SK-N-SH treated with all-trans-retinoic acid at 6 μM for 48 hours (cell line): ENCODE measurements at regions not wholly inside any gene's neighbourhood (a gene's known extent, or its start where the extent isn't known, plus 50 kb on each side); places are given as distances from the start of the nearest gene placed in this dataset.

Source experiments
- ATAC-seq: fragments of 200-7000 bp; cut with Tn5 transposase; 3 replicates; pipeline ENCODE4 v1.9.1; 2020; ENCODE audit warnings: mild to moderate bottlenecking, moderate library complexity
- ARNTL ChIP-seq: fragments of 450-650 bp; formaldehyde crosslinking; IDR thresholded peaks from 2 replicates; pipeline ENCODE4 v1.5.0; 2020; ENCODE audit warnings: low read depth, mild to moderate bottlenecking, moderate library complexity, borderline replicate concordance
- BACH2 ChIP-seq: fragments of 250-450 bp; sonication (Bioruptor Pico); IDR thresholded peaks from 2 replicates; pipeline ENCODE4 v1.9.0; 2021; ENCODE audit warnings: mild to moderate bottlenecking, borderline replicate concordance
- CSDC2 ChIP-seq: fragments of 250-450 bp; sonication (Bioruptor Pico); IDR thresholded peaks from 2 replicates; pipeline ENCODE4 v1.5.0; 2020; ENCODE audit warnings: mild to moderate bottlenecking, moderate library complexity
- GLIS3 ChIP-seq: fragments of 250-450 bp; sonication (Bioruptor Pico); IDR thresholded peaks from 2 replicates; pipeline ENCODE4 v1.5.0; 2020; ENCODE audit warnings: mild to moderate bottlenecking, moderate library complexity
- ISL1 ChIP-seq: fragments of 250-450 bp; sonication (Bioruptor Pico); IDR thresholded peaks from 2 replicates; pipeline ENCODE4 v2.1.2; 2022; ENCODE audit warnings: mild to moderate bottlenecking, moderate library complexity
- OSR1 ChIP-seq: fragments of 250-450 bp; sonication (Bioruptor Pico); IDR thresholded peaks from 2 replicates; pipeline ENCODE4 v1.8.0; 2022; ENCODE audit warnings: moderate library complexity, mild to moderate bottlenecking, inconsistent platforms
- RARB ChIP-seq: fragments of 250-450 bp; sonication (Bioruptor Pico); IDR thresholded peaks from 2 replicates; pipeline ENCODE4 v1.8.0; 2021; ENCODE audit warnings: mild to moderate bottlenecking, moderate library complexity
- SNAI2 ChIP-seq: fragments of 250-450 bp; sonication (Bioruptor Pico); IDR thresholded peaks from 2 replicates; pipeline ENCODE4 v1.5.0; 2020; ENCODE audit warnings: mild to moderate bottlenecking, moderate library complexity
- TCF4 ChIP-seq: fragments of 250-450 bp; sonication (Bioruptor Pico); IDR thresholded peaks from 2 replicates; pipeline ENCODE4 v1.8.0; 2021; ENCODE audit warnings: mild to moderate bottlenecking, moderate library complexity, borderline replicate concordance
- TOX ChIP-seq: fragments of 250-450 bp; sonication (Bioruptor Pico); IDR thresholded peaks from 2 replicates; pipeline ENCODE4 v1.8.0; 2021; ENCODE audit warnings: mild to moderate bottlenecking, moderate library complexity, borderline replicate concordance
- ZC3H10 ChIP-seq: fragments of 250-450 bp; sonication (Bioruptor Pico); IDR thresholded peaks from 2 replicates; pipeline ENCODE4 v1.5.1; 2021; ENCODE audit warnings: mild to moderate bottlenecking, moderate library complexity
- ZFP3 ChIP-seq: fragments of 250-450 bp; sonication (Bioruptor Pico); IDR thresholded peaks from 2 replicates; pipeline ENCODE4 v1.5.0; 2020; ENCODE audit warnings: mild to moderate bottlenecking, moderate library complexity
- ZFP30 ChIP-seq: fragments of 450-650 bp; formaldehyde crosslinking; IDR thresholded peaks from 2 replicates; pipeline ENCODE4 v1.5.0; 2022; ENCODE audit warnings: mild to moderate bottlenecking, moderate library complexity
- ZNF565 ChIP-seq: fragments of 450-650 bp; formaldehyde crosslinking; conservative IDR thresholded peaks from 2 replicates; pipeline ENCODE4 v1.5.0; 2020; ENCODE audit warnings: low read depth, mild to moderate bottlenecking, moderate library complexity
- ZNF70 ChIP-seq: fragments of 450-650 bp; formaldehyde crosslinking; IDR thresholded peaks from 2 replicates; pipeline ENCODE4 v1.5.0; 2020; ENCODE audit warnings: mild to moderate bottlenecking, moderate library complexity
- ZNF8 ChIP-seq: fragments of 450-650 bp; formaldehyde crosslinking; IDR thresholded peaks from 2 replicates; pipeline ENCODE4 v1.5.0; 2020; ENCODE audit warnings: mild to moderate bottlenecking, moderate library complexity
- TF ChIP-seq, protein P1 (sequence below): fragments of 250-450 bp; sonication (Bioruptor Pico); IDR thresholded peaks from 2 replicates; pipeline ENCODE4 v1.5.0; 2020; ENCODE audit warnings: mild to moderate bottlenecking, moderate library complexity
- TF ChIP-seq, protein P2 (sequence below): fragments of 250-450 bp; sonication (Bioruptor Pico); IDR thresholded peaks from 2 replicates; pipeline ENCODE4 v1.8.0; 2020; ENCODE audit warnings: mild to moderate bottlenecking, moderate library complexity, borderline replicate concordance
- TF ChIP-seq, protein P3 (sequence below): fragments of 250-450 bp; sonication (Bioruptor Pico); IDR thresholded peaks from 2 replicates; pipeline ENCODE4 v1.5.1; 2020; ENCODE audit warnings: low read depth, mild to moderate bottlenecking, moderate library complexity
- TF ChIP-seq, protein P4 (sequence below): fragments of 250-450 bp; sonication (Bioruptor Pico); IDR thresholded peaks from 2 replicates; pipeline ENCODE4 v1.8.0; 2021; ENCODE audit warnings: low read depth, mild to moderate bottlenecking, moderate library complexity, borderline replicate concordance

DNA sequence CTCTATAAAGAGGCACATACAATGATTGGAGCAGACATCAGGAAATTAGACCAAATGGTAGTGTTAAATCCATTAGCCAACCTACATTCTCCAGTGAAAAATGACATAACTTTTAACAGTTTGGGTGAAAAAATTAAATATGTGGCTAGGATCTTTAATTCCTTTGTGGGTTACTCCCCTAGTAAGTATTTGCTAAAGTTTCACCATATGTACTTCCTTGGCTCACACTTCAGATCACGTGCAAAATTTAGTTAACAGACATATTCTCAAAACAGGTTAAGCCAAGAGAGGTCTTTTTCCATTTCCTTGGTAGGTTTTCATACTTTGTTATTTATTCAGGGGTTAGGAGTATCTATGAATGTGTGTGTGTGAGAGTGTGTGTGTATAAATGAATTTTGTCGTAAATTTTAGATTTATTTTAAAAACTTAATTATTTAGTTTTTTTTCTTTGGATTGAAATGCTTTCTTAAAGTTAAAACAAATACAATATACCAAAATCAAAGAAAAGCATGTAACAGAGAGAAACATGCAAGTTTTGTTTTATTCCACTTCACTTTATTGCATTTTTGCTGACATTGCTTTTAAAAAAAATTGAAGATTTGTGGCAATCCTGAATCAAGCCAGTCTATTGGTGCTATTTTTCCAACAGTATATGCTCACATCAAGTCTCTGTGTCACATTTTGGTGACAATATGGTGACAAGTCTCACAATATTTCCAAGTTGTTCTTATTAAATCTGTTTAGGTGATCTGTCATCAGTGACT, 258.7 kb downstream of the FLRT2 start:
- TF ChIP-seq, protein P1, sequence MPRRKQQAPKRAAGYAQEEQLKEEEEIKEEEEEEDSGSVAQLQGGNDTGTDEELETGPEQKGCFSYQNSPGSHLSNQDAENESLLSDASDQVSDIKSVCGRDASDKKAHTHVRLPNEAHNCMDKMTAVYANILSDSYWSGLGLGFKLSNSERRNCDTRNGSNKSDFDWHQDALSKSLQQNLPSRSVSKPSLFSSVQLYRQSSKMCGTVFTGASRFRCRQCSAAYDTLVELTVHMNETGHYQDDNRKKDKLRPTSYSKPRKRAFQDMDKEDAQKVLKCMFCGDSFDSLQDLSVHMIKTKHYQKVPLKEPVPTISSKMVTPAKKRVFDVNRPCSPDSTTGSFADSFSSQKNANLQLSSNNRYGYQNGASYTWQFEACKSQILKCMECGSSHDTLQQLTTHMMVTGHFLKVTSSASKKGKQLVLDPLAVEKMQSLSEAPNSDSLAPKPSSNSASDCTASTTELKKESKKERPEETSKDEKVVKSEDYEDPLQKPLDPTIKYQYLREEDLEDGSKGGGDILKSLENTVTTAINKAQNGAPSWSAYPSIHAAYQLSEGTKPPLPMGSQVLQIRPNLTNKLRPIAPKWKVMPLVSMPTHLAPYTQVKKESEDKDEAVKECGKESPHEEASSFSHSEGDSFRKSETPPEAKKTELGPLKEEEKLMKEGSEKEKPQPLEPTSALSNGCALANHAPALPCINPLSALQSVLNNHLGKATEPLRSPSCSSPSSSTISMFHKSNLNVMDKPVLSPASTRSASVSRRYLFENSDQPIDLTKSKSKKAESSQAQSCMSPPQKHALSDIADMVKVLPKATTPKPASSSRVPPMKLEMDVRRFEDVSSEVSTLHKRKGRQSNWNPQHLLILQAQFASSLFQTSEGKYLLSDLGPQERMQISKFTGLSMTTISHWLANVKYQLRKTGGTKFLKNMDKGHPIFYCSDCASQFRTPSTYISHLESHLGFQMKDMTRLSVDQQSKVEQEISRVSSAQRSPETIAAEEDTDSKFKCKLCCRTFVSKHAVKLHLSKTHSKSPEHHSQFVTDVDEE (CRISPR knock-in tag): no peak
- TF ChIP-seq ARNTL (CRISPR knock-in tag) (no peak), ISL1 (CRISPR knock-in tag) (no peak), GLIS3 (CRISPR knock-in tag) (no peak), BACH2 (CRISPR knock-in tag) (no peak), OSR1 (CRISPR knock-in tag) (no peak), ZFP3 (no peak), TCF4 (CRISPR knock-in tag) (no peak), ZNF70 (no peak), ZC3H10 (CRISPR knock-in tag) (no peak), RARB (CRISPR knock-in tag) (no peak), ZFP30 (no peak), ZNF8 (no peak), CSDC2 (CRISPR knock-in tag) (no peak)
- TF ChIP-seq, protein P2, sequence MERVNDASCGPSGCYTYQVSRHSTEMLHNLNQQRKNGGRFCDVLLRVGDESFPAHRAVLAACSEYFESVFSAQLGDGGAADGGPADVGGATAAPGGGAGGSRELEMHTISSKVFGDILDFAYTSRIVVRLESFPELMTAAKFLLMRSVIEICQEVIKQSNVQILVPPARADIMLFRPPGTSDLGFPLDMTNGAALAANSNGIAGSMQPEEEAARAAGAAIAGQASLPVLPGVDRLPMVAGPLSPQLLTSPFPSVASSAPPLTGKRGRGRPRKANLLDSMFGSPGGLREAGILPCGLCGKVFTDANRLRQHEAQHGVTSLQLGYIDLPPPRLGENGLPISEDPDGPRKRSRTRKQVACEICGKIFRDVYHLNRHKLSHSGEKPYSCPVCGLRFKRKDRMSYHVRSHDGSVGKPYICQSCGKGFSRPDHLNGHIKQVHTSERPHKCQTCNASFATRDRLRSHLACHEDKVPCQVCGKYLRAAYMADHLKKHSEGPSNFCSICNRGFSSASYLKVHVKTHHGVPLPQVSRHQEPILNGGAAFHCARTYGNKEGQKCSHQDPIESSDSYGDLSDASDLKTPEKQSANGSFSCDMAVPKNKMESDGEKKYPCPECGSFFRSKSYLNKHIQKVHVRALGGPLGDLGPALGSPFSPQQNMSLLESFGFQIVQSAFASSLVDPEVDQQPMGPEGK: no peak
- TF ChIP-seq, protein P3, sequence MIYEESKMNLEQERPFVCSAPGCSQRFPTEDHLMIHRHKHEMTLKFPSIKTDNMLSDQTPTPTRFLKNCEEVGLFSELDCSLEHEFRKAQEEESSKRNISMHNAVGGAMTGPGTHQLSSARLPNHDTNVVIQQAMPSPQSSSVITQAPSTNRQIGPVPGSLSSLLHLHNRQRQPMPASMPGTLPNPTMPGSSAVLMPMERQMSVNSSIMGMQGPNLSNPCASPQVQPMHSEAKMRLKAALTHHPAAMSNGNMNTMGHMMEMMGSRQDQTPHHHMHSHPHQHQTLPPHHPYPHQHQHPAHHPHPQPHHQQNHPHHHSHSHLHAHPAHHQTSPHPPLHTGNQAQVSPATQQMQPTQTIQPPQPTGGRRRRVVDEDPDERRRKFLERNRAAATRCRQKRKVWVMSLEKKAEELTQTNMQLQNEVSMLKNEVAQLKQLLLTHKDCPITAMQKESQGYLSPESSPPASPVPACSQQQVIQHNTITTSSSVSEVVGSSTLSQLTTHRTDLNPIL (CRISPR knock-in tag): no peak
- ATAC-seq: no peak

DNA sequence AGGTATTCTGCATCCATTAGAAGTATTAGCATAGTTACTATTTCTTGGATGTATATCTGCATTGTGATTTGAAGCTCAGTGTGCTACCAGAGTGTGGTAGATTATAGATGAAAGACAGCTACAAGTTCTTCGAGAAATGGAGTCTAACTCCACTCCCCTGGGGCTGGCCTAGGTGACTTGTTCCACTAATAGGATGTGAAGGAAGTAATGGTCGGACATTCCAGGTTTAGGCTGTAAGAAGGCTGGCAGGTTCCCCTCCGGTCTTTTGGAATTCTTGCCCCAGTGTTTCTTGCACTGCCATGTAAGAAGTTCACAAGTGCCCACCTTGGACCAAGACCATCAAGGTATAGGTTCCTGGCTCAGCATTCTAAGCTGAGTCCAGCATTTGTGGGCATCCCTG, 236.4 kb downstream of the FLRT2 start:
- TF ChIP-seq ZFP30 (no peak), TOX (CRISPR knock-in tag) (no peak), ZFP3 (no peak), GLIS3 (CRISPR knock-in tag) (no peak), ARNTL (CRISPR knock-in tag) (no peak)
- no peak for ATAC-seq

DNA sequence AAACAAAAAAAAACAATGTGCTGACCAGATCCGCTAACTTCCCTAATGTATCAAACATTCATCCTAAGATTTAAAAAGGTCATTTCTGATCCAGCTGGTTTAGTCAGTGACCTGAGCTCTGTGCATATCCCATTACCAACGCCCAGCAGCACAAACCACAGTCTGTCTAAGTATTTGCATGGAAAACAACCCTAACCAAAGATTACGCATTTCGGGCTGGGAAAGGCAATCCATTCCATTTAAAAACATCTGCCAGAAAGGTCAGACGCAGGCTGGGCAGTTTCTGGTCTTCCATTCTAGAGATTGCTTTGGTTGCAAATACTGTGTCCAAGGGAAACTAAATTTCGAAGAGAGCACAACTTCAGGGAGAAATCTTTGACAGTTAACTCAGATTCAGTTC, 234.9 kb downstream of the FLRT2 start:
- TF ChIP-seq GLIS3 (CRISPR knock-in tag) (no peak), ZFP3 (no peak), ZNF8 (no peak), ZFP30 (no peak), ZNF565 (no peak), OSR1 (CRISPR knock-in tag) (no peak), SNAI2 (no peak), ZNF70 (no peak), BACH2 (CRISPR knock-in tag) (no peak), RARB (CRISPR knock-in tag) (no peak)
- TF ChIP-seq, protein P1 (CRISPR knock-in tag): no peak
- TF ChIP-seq, protein P4, sequence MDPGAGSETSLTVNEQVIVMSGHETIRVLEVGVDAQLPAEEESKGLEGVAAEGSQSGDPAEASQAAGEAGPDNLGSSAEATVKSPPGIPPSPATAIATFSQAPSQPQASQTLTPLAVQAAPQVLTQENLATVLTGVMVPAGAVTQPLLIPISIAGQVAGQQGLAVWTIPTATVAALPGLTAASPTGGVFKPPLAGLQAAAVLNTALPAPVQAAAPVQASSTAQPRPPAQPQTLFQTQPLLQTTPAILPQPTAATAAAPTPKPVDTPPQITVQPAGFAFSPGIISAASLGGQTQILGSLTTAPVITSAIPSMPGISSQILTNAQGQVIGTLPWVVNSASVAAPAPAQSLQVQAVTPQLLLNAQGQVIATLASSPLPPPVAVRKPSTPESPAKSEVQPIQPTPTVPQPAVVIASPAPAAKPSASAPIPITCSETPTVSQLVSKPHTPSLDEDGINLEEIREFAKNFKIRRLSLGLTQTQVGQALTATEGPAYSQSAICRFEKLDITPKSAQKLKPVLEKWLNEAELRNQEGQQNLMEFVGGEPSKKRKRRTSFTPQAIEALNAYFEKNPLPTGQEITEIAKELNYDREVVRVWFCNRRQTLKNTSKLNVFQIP: no peak
- ATAC-seq: no peak
